Urothelium cell line (cell line): ENCODE measurements at regions not wholly inside any gene's neighbourhood (a gene's known extent, or its start where the extent isn't known, plus 50 kb on each side); places are given as distances from the start of the nearest gene placed in this dataset.

Experiments used
- DNase-seq: peaks from one replicate; pipeline ENCODE4 v3.0.0; 2011; ENCODE audit warnings: low spot score, mixed read lengths
- FAIRE-seq: peaks from 2 replicates; lab custom pipeline; 2011; peaks lifted over from hg19 to GRCh38; lab: Jason Lieb, UNC

GRCh38 chr2:57544624-57545023, 502.0 kb upstream of the VRK2 start:
- FAIRE-seq, result no peak
- DNase-seq, result no peak

GRCh38 chr2:57546478-57546877, 500.1 kb upstream of the VRK2 start:
- DNase-seq (no peak), FAIRE-seq (no peak)

GRCh38 chr2:57549642-57550102, 496.9 kb upstream of the VRK2 start:
- DNase-seq, result peak; percentile 15

GRCh38 chr2:57550912-57551311, 495.7 kb upstream of the VRK2 start:
- DNase-seq (no peak), FAIRE-seq (no peak)

More at GRCh38 chr2:57549642-57550102, 496.9 kb upstream of the VRK2 start:
- FAIRE-seq, result no peak

GRCh38 chr2:57552885-57553284, 493.7 kb upstream of the VRK2 start:
- FAIRE-seq (peak; percentile 84), DNase-seq (no peak)

- DNase-seq (no peak), FAIRE-seq (no peak)
Measured at GRCh38 chr2:57554348-57554747, 492.3 kb upstream of the VRK2 start.

- no peak for FAIRE-seq
Measured at GRCh38 chr2:57558312-57558711, 488.3 kb upstream of the VRK2 start.

GRCh38 chr2:57562495-57562894, 484.1 kb upstream of the VRK2 start:
- DNase-seq, result no peak
- no peak for FAIRE-seq

More at GRCh38 chr2:57558312-57558711, 488.3 kb upstream of the VRK2 start:
- DNase-seq, result no peak

- FAIRE-seq, result no peak
- no peak for DNase-seq
Measured at GRCh38 chr2:57563015-57563414, 483.6 kb upstream of the VRK2 start.

GRCh38 chr2:57567245-57567644, 479.4 kb upstream of the VRK2 start:
- DNase-seq (no peak), FAIRE-seq (no peak)

GRCh38 chr2:57569396-57569795, 477.2 kb upstream of the VRK2 start:
- FAIRE-seq, result no peak

GRCh38 chr2:57570961-57571360, 475.6 kb upstream of the VRK2 start:
- no peak for FAIRE-seq
- DNase-seq, result no peak

More at GRCh38 chr2:57569396-57569795, 477.2 kb upstream of the VRK2 start:
- no peak for DNase-seq

- DNase-seq, result no peak
- no peak for FAIRE-seq
Measured at GRCh38 chr2:57575700-57576268, 470.8 kb upstream of the VRK2 start.

- FAIRE-seq, result no peak
- DNase-seq, result no peak
Measured at GRCh38 chr2:57576983-57577382, 469.6 kb upstream of the VRK2 start.

- FAIRE-seq (no peak), DNase-seq (no peak)
Measured at GRCh38 chr2:57597940-57598339, 448.7 kb upstream of the VRK2 start.

- FAIRE-seq, result no peak
- DNase-seq, result no peak
Measured at GRCh38 chr2:57598551-57598950, 448.1 kb upstream of the VRK2 start.

GRCh38 chr2:57602733-57603132, 443.9 kb upstream of the VRK2 start:
- FAIRE-seq, result no peak
- DNase-seq, result no peak

GRCh38 chr2:57614988-57615387, 431.6 kb upstream of the VRK2 start:
- no peak for FAIRE-seq

GRCh38 chr2:57615855-57616556, 430.6 kb upstream of the VRK2 start:
- FAIRE-seq, result no peak
- no peak for DNase-seq

More at GRCh38 chr2:57614988-57615387, 431.6 kb upstream of the VRK2 start:
- no peak for DNase-seq

GRCh38 chr2:57617318-57617717, 429.3 kb upstream of the VRK2 start:
- no peak for FAIRE-seq

GRCh38 chr2:57621122-57621663, 425.4 kb upstream of the VRK2 start:
- FAIRE-seq (no peak), DNase-seq (no peak)

More at GRCh38 chr2:57617318-57617717, 429.3 kb upstream of the VRK2 start:
- no peak for DNase-seq

- FAIRE-seq, result no peak
- DNase-seq, result no peak
Measured at GRCh38 chr2:57622009-57622408, 424.6 kb upstream of the VRK2 start.
